IPS-15b (cell line): ENCODE measurements at regions not wholly inside any gene's neighbourhood (a gene's known extent, or its start where the extent isn't known, plus 50 kb on each side); places are given as distances from the start of the nearest gene placed in this dataset.

Experiments
- H3K27me3 ChIP-seq: one replicate; pipeline ENCODE4 v1.6.1; 2013; ENCODE audit warnings: low read length; ENCODE audit not compliant: control insufficient read depth, insufficient read depth
- H3K36me3 ChIP-seq: one replicate; pipeline ENCODE4 v1.6.1; 2013; ENCODE audit warnings: low read length; ENCODE audit not compliant: control insufficient read depth, insufficient read depth
- H3K4me1 ChIP-seq: one replicate; pipeline ENCODE4 v1.6.1; 2013; ENCODE audit warnings: mild to moderate bottlenecking, low read length; ENCODE audit not compliant: control insufficient read depth, insufficient read depth
- H3K4me3 ChIP-seq: one replicate; pipeline ENCODE4 v1.5.1; 2013; ENCODE audit warnings: low read depth, low read length
- H3K9ac ChIP-seq: one replicate; pipeline ENCODE4 v1.6.1; 2013; ENCODE audit warnings: low read depth, mild to moderate bottlenecking, low read length
- H3K9me3 ChIP-seq: one replicate; pipeline ENCODE4 v1.6.1; 2013; ENCODE audit warnings: mild to moderate bottlenecking, low read length; ENCODE audit not compliant: control insufficient read depth, insufficient read depth

DNA sequence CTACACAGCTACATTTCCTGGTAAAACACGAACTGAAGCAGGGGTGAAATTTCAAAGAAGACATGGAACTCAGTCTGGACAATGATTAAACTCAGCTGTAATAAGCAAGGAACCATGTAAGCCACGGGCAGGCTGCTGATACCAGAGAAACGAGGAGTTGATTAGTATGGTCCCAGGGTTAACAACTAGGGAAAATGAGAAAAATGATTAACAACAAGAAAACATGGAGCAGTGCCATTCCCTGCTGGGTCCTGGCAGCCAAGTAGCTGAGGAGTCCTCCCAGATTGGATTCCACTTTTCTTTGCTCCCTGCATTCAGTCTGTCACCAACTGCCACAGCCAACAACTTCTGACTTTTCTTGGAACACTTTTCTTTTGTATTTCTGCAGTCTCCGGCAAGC is 517.0 kb upstream of the KLHL29 start:
- Histone ChIP-seq H3K9me3 (no peaks in the 10 kb centered on the region), H3K36me3 (no peaks in the 10 kb centered on the region), H3K4me3 (no peak overlapping the region), H3K9ac (no peak overlapping the region), H3K27me3 (no peaks in the 10 kb centered on the region), H3K4me1 (no peaks in the 10 kb centered on the region)

DNA sequence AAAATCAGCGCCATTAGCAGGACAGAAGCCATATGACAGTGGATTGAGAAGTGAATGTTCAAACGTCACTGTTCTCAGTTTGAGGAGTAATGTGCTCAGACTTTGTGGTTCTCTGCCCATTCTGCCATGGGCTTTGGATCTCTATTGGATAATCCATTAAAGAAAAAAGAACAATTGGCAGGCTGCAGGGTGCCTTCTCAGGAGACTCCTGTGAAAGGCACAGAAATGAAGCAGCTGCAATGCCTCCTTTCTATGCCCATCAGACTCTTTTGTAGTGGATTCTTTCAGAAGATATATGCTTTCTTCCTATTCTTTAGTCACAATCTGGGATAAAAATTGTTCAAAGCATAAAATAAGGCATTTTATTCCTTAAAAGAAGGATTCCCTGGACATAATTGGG is 506.9 kb upstream of the KLHL29 start:
- Histone ChIP-seq H3K36me3 (no peaks in the 10 kb centered on the region), H3K27me3 (no peaks in the 10 kb centered on the region), H3K4me3 (no peak overlapping the region), H3K9me3 (no peaks in the 10 kb centered on the region), H3K9ac (no peak overlapping the region), H3K4me1 (no peaks in the 10 kb centered on the region)

DNA sequence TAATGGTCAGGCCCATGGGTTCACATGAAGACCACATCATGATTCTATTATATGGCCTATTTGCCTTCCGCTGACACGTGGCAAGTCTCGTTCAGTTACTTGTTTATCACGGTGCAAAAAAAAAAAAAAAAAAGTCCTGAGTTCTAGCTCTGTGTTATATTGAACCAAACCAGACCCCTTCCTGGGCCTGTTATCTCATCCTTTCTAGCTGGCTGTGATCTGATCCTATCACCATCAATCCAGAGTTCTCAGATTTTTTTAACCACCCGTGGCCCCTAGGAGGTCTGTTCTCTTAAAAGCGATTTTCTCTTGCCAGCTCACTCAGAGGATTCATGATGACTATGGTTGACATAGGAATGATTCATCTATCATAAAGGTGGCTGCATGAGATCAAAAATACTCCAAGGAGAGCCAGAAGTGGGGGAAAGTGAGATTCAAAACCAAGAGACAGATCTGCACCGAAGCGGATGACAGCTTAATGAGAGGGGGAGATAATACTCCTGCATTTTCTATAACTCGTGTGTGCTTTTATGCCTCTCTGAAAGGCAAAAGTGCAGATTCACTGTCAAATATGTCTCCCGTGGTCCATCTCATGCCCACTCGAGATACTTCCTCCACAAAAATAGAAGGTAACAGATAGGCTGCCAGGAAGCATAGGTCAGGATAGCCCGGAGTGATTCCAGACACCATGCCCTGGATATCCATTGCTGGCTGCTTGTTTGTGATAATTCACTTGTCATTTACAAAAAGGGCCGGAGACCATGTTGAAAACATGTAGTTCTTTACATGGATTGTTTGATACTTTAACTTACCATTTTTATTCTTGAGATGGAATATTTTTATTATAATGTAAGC is 505.7 kb upstream of the KLHL29 start:
- Histone ChIP-seq H3K27me3 (no peaks in the 10 kb centered on the region), H3K36me3 (no peaks in the 10 kb centered on the region), H3K9me3 (no peaks in the 10 kb centered on the region), H3K4me1 (no peaks in the 10 kb centered on the region), H3K4me3 (no peak overlapping the region), H3K9ac (no peak overlapping the region)

DNA sequence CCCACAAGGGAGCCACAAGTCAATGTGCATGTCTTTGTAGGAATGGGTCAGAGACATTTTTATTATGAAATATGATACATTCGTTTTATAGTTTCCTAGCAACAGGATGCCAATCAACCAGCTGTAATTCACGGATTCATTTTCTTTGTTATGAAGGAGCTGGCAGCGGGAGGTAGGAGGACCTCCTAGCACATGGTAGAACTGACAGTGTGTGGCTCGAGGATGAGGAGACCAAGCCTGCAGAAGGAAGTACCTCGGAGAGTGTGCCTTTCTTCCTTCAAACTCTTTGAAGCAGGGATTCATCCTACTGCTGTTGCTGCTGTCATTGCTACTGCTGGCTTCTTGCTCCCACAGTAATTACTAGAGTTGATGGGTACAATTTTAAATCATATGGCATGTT is 504.8 kb upstream of the KLHL29 start:
- H3K9ac ChIP-seq, result no peak overlapping the region
- H3K9me3 ChIP-seq, result no peaks in the 10 kb centered on the region
- H3K36me3 ChIP-seq, result no peaks in the 10 kb centered on the region

DNA sequence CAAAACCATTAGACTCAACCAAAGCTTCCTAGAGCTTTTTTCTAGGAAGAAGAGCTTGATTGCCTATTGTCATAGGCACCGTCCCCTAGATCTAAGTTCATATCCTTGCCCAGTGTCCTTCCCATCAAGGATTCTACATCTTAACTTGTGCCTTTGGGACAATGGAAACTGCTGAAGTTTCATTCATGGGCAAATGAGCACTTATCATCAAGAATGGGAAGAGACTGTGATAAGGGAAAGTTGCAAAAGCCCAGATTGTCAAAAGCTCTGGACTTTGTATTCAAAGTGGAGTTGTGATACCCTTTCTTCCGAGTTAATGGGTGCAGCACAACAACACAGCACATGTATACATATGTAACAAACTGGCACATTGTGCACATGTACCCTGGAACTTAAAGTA is 503.0 kb upstream of the KLHL29 start:
- Histone ChIP-seq H3K9me3 (no peaks in the 10 kb centered on the region), H3K27me3 (no peaks in the 10 kb centered on the region), H3K4me3 (no peak overlapping the region), H3K9ac (no peak overlapping the region), H3K36me3 (no peaks in the 10 kb centered on the region), H3K4me1 (peaks cover 17% of the 10 kb centered on the region)

More for the DNA sequence above, 504.8 kb upstream of the KLHL29 start:
- Histone ChIP-seq H3K27me3 (no peaks in the 10 kb centered on the region), H3K4me1 (peaks cover 5% of the 10 kb centered on the region), H3K4me3 (no peak overlapping the region)

DNA sequence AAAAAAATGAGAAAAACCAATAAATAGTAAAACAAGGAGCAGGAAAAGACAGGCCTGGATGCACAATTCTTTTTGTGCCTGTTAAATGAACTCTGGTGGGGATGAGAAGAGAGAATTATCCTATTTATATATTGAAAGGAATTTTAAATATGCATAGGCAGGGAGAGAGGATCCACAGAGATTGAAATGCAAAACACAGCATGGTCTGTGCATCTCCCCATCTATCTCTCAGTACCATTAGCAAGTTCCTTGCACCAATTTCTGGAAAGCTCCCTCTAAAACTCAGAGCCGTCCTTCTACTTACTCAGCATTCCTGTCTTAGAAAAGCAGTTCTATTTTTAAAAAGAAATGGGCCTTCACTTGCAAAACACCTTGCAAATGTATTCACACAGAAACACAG is 502.3 kb upstream of the KLHL29 start:
- Histone ChIP-seq H3K27me3 (no peaks in the 10 kb centered on the region), H3K4me3 (no peak overlapping the region), H3K4me1 (peaks cover 17% of the 10 kb centered on the region), H3K36me3 (no peaks in the 10 kb centered on the region), H3K9me3 (no peaks in the 10 kb centered on the region), H3K9ac (no peak overlapping the region)

DNA sequence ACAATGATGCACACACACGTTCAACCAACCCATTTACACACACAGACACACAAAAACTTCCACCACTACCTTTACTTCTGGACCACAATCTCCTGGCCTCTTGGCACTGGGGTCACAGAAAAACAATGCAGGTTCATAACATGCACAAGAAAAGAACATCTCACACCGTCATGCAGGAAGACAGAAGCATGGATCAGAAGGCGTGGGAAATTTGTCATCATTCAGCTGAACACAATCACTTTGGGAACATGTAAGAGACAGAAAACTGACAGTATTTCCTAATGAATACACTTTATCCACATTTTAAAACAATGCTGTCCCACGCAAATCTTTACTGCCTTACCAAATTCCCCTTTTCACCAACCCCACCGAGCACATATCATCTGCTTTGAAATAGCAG is 501.9 kb upstream of the KLHL29 start:
- Histone ChIP-seq H3K9me3 (no peaks in the 10 kb centered on the region), H3K27me3 (no peaks in the 10 kb centered on the region), H3K9ac (no peak overlapping the region), H3K4me1 (peaks cover 17% of the 10 kb centered on the region), H3K36me3 (no peaks in the 10 kb centered on the region), H3K4me3 (no peak overlapping the region)

DNA sequence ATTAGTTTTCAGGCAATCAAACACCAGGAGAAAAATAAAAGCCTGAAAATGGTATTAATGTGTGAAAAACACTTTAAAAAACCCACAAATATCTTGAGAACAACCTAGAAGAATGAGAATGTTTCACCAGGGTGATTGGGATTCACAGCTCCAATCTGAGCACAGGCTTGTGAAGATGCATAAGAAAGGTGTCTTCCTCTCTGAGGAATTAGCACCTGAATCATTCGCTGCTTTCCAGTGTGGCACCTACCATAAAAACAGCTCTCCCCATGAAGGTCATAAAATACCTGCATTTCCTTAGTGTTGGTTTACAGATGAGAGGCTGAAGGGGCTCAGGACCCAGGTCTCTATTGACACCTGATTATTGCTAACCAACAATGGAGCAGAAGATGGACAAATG is 499.7 kb upstream of the KLHL29 start:
- Histone ChIP-seq H3K4me1 (peaks cover 17% of the 10 kb centered on the region), H3K9me3 (no peaks in the 10 kb centered on the region), H3K9ac (no peak overlapping the region), H3K4me3 (no peak overlapping the region), H3K36me3 (no peaks in the 10 kb centered on the region), H3K27me3 (no peaks in the 10 kb centered on the region)

DNA sequence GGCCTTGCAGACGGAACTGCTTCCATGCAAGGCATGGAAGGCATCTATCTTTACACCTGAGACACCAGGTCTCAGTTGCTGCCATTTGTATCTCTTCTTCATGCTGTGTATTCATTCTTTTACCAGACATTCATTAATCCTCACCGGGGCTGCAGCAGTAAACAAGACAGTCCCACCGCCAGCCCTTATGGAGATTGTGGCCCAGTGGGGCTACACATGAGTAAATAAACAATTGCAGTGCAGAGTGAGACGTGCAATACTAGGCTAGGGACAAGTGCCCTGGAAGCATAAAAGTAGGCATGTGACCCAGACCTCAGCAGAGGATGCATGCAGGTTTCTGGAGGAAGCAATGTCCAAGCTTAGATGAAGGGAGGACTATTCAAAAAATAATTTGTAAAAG is 497.6 kb upstream of the KLHL29 start:
- no peak overlapping the region for H3K9ac ChIP-seq
- H3K4me1 ChIP-seq, result peaks cover 17% of the 10 kb centered on the region
- no peaks in the 10 kb centered on the region for H3K27me3 ChIP-seq
- H3K36me3 ChIP-seq, result no peaks in the 10 kb centered on the region
- H3K4me3 ChIP-seq, result no peak overlapping the region
- H3K9me3 ChIP-seq, result no peaks in the 10 kb centered on the region

DNA sequence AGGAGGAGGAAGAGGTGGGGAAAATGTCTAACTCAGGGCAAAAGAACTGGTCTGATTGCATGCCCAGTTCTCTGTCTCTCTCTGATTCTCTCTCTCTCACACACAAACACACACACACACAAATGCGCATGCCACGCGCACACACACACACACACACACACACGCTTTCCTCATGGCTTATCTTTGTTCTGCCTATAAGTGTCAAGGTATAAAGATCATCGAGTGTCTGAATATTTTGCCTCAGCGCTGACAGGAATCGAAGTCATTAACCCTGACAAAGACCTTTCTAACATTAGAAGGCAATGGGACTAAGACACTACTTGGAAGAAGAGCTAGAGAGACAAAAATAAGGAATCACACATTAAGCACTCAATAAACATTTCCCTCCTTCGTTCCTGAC is 497.1 kb upstream of the KLHL29 start:
- Histone ChIP-seq H3K36me3 (no peaks in the 10 kb centered on the region), H3K9me3 (no peaks in the 10 kb centered on the region), H3K4me1 (peaks cover 17% of the 10 kb centered on the region), H3K9ac (no peak overlapping the region), H3K27me3 (no peaks in the 10 kb centered on the region), H3K4me3 (no peak overlapping the region)

DNA sequence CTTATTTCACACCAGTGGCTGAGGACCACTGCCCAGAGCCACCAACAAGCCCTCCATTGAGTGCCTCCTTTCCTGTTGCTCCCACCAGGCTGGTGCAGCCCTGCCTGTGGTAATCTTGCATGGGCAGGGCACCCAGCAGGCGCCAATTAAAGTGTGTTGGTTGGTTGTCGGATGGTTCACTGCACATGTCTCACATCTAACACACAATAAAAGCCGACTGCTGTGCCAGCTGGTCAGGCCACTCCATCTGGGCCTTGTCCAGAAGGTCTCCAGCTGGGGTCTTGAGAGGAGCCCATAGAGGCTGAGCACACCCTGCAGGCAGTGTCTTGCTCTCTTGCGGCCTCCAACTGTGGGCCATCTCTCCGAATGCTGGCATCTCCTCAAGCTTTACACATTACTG is 494.8 kb upstream of the KLHL29 start:
- no peaks in the 10 kb centered on the region for H3K9me3 ChIP-seq
- peaks cover 12% of the 10 kb centered on the region for H3K4me1 ChIP-seq
- no peaks in the 10 kb centered on the region for H3K36me3 ChIP-seq
- no peak overlapping the region for H3K4me3 ChIP-seq
- H3K27me3 ChIP-seq, result no peaks in the 10 kb centered on the region
- no peak overlapping the region for H3K9ac ChIP-seq

DNA sequence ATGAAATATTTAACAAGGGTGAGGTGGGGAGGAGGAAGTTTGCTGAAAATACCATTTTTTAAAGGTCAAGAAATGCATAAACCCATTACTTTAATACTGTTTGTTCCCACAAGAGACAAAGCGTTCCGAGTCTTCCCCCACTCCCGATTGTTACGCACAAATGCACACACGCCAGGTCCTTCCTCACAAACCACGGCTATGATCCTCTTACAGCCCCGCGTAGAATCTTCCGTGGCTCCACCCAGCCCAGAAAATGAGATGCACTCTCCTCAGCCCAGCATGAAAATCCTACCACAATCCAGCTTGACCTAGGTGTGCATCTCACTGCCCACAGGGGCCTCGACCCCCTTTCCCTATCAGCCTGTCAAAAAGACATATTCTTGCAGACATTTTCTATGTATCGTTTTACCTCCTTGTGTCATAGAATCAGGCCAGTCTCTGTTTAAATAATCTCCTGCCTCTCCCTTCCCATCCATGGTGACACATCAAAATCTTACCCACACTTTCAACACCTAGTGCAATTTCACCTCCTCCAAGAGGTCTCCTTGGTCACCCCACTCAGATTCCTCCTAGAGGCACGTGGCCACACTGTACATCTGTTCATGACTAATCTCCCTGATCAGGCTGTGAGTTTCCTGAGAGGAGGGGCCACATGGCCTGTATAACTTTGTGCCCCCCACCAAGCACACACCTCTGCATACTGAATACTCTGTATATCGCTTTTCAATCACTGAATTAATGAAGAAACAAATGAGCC is 491.0 kb upstream of the KLHL29 start:
- Histone ChIP-seq H3K36me3 (no peaks in the 10 kb centered on the region), H3K4me1 (no peaks in the 10 kb centered on the region), H3K9me3 (no peaks in the 10 kb centered on the region), H3K27me3 (no peaks in the 10 kb centered on the region), H3K9ac (no peak overlapping the region), H3K4me3 (no peak overlapping the region)
